Spleen (tissue), 11 donors: ENCODE measurements at regions not wholly inside any gene's neighbourhood (a gene's known extent, or its start where the extent isn't known, plus 50 kb on each side); places are given as distances from the start of the nearest gene placed in this dataset.
"Not testable (repeated sequence)": the region's sequence is repeated elsewhere in the genome, so short reads cannot be mapped to it uniquely, and the experiment has no call there.

Experiments
- DNase-seq: peaks from one replicate; pipeline ENCODE4 v3.0.0-alpha.2; 2020
- H3K27ac ChIP-seq, 8 donors: fragments of 200-600 bp; sonication (generic) in 7 of 8; 1 replicate in 4 of 8; 2 replicates in 4 of 8; pipeline versions ENCODE4 v1.5.0 to v1.8.0; 2016 to 2021; ENCODE audit warnings: inconsistent platforms in 4 of 8, mild to moderate bottlenecking in 4 of 8, moderate library complexity in 1 of 8
- H3K27me3 ChIP-seq, 7 donors: fragments of 200-600 bp; sonication (generic) in 6 of 7; replicated peaks in 1 of 7; 1 replicate in 4 of 7; 2 replicates in 3 of 7; pipeline versions ENCODE4 v1.5.0 to v1.8.0; 2016 to 2021; ENCODE audit warnings: inconsistent platforms in 3 of 7, mild to moderate bottlenecking in 1 of 7
- H3K36me3 ChIP-seq, 6 donors: fragments of 200-600 bp; sonication (generic) in 5 of 6; 1 replicate in 4 of 6; 2 replicates in 2 of 6; pipeline versions ENCODE4 v1.5.0 to v1.8.0; 2016 to 2021; ENCODE audit warnings: inconsistent platforms in 2 of 6
- H3K4me1 ChIP-seq, 6 donors: fragments of 200-600 bp; sonication (generic) in 5 of 6; 1 replicate in 3 of 6; 2 replicates in 3 of 6; pipeline versions ENCODE4 v1.5.0 to v1.8.0; 2016 to 2021; ENCODE audit warnings: inconsistent platforms in 3 of 6
- H3K4me3 ChIP-seq, 8 donors: fragments of 200-600 bp; sonication (generic) in 7 of 8; 1 replicate in 4 of 8; 2 replicates in 4 of 8; pipeline versions ENCODE4 v1.5.0 to v1.8.0; 2016 to 2021; ENCODE audit warnings: inconsistent platforms in 4 of 8, mild to moderate bottlenecking in 4 of 8, moderate library complexity in 2 of 8
- H3K9me3 ChIP-seq, 8 donors: fragments of 200-600 bp; sonication (generic) in 7 of 8; 1 replicate in 4 of 8; 2 replicates in 4 of 8; pipeline versions ENCODE4 v1.5.0 to v1.8.0; 2016 to 2021; ENCODE audit warnings: inconsistent platforms in 4 of 8
- CTCF ChIP-seq, 11 experiments: fragments of 200-600 bp in 7 of 11; fragments of 450-650 bp in 4 of 11; sonication (generic) in 4 of 11; IDR thresholded peaks in 8 of 11; conservative IDR thresholded peaks in 3 of 11; 1 replicate in 7 of 11; 2 replicates in 4 of 11; pipeline versions ENCODE4 v1.4.0 to v1.8.0; 2016 to 2021; ENCODE audit warnings: antibody characterized with exemption in 11 of 11, inconsistent platforms in 4 of 11, mild to moderate bottlenecking in 1 of 11
- POLR2A ChIP-seq, 3 donors: fragments of 450-650 bp; IDR thresholded peaks; one replicate each; pipeline ENCODE4 v1.5.1; 2017; ENCODE audit warnings: antibody characterized with exemption in 3 of 3, mild to moderate bottlenecking in 1 of 3
- POLR2AphosphoS5 ChIP-seq, 3 donors: sonication (generic); formaldehyde crosslinking; IDR thresholded peaks; one replicate each; pipeline ENCODE4 v1.5.1; 2017; ENCODE audit warnings: antibody characterized with exemption in 3 of 3
- WGBS, 5 donors: extraction: QIAGEN DNeasy Blood & Tissue Kit in 3 of 5; methylation state at CpG; one replicate each; pipeline versions ENCODE4 v1.1.5 to v1.1.7; 2013 to 2018; 5-methylcytosine and 5-hydroxymethylcytosine counted together
- intact Hi-C: fragments of 100-400 bp; cut with DNase I; formaldehyde crosslinking; loops from one replicate; pipeline ENCODE4 v1.15.0; 2023; ENCODE audit warnings: low total_unique reads
- donor health status: healthy with polysubstance abuse.
- donor health status: DM: no; HTN: no; CAD: no; lungs with moderate emphysema.
- donor health status: DM: no; HTN: no; CAD: no.
- donor health status: Bipolar disorder and iron deficiency.
- donor health status: healthy.
- donor health status: DM: no; HTN: no; CAD: no.
- donor health status: DM: yes; HTN: yes; CAD: no.

- DNase-seq = no peak
- H3K36me3 ChIP-seq = no peaks in the 10 kb centered on the region
- H3K4me1 ChIP-seq = no peaks in the 10 kb centered on the region
- H3K27me3 ChIP-seq = peaks cover 0 to 32% (median 0%) of the 10 kb centered on the region in 7 donors
- no peak for TF ChIP-seq CTCF (IDR thresholded peaks at IDR 0.05 in 8 of 11, conservative IDR thresholded peaks at IDR 0.05 in 3 of 11)
- no peak for TF ChIP-seq POLR2AphosphoS5 (IDR thresholded peaks at IDR 0.05)
- TF ChIP-seq POLR2A (IDR thresholded peaks at IDR 0.05) = no peak
- intact Hi-C loops = no loop called here
- peaks cover 0 to 12% (median 2%) of the 10 kb centered on the region in 8 donors for H3K9me3 ChIP-seq
- H3K4me3 ChIP-seq = no peak overlapping the region
- 71 to 86% (median 82%) methylated on average over 6 of the region's 6 CpGs for WGBS, 5 donors
- no peak overlapping the region for H3K27ac ChIP-seq
These were observed 56.1 kb upstream of the ALX4 start for GRCh38 chr11:44366026-44366425.

- no peak overlapping the region for H3K27ac ChIP-seq
- peaks cover 0 to 12% (median 2%) of the 10 kb centered on the region in 8 donors for H3K9me3 ChIP-seq
- H3K36me3 ChIP-seq = no peaks in the 10 kb centered on the region
- DNase-seq = no peak
- intact Hi-C loops = no loop called here
- TF ChIP-seq POLR2A (IDR thresholded peaks at IDR 0.05) (no peak), CTCF (IDR thresholded peaks at IDR 0.05 in 8 of 11, conservative IDR thresholded peaks at IDR 0.05 in 3 of 11) (no peak), POLR2AphosphoS5 (IDR thresholded peaks at IDR 0.05) (no peak)
- peaks cover 0 to 31% (median 0%) of the 10 kb centered on the region in 7 donors for H3K27me3 ChIP-seq
- WGBS, 5 donors = 57 to 77% (median 68%) methylated on average over 8 of the region's 8 CpGs
- no peaks in the 10 kb centered on the region for H3K4me1 ChIP-seq
- H3K4me3 ChIP-seq = no peak overlapping the region
These were observed 56.8 kb upstream of the ALX4 start for GRCh38 chr11:44366741-44367140.

- H3K4me1 ChIP-seq = no peaks in the 10 kb centered on the region
- TF ChIP-seq POLR2AphosphoS5 (IDR thresholded peaks at IDR 0.05) = no peak
- no peak for TF ChIP-seq POLR2A (IDR thresholded peaks at IDR 0.05)
- TF ChIP-seq CTCF (IDR thresholded peaks at IDR 0.05 in 8 of 11, conservative IDR thresholded peaks at IDR 0.05 in 3 of 11) = no peak
- WGBS, 5 donors = 67 to 100% (median 95%) methylated on average over 1 of the region's 1 CpG
- no peaks in the 10 kb centered on the region for H3K36me3 ChIP-seq
- H3K27me3 ChIP-seq = peaks cover 0 to 24% (median 0%) of the 10 kb centered on the region in 7 donors
- H3K4me3 ChIP-seq = no peak overlapping the region
- H3K27ac ChIP-seq = no peak overlapping the region
- peaks cover 0 to 12% (median 2%) of the 10 kb centered on the region in 8 donors for H3K9me3 ChIP-seq
- intact Hi-C loops = no loop called here
- DNase-seq = no peak
These were observed 57.5 kb upstream of the ALX4 start for GRCh38 chr11:44367452-44367851.

- no peaks in the 10 kb centered on the region for H3K36me3 ChIP-seq
- WGBS, 5 donors = 73 to 87% (median 86%) methylated on average over 2 of the region's 2 CpGs
- peaks cover 0 to 3% (median under 1%) of the 10 kb centered on the region in 8 donors for H3K9me3 ChIP-seq
- TF ChIP-seq POLR2A (IDR thresholded peaks at IDR 0.05) = no peak
- no peak for TF ChIP-seq CTCF (IDR thresholded peaks at IDR 0.05 in 8 of 11, conservative IDR thresholded peaks at IDR 0.05 in 3 of 11)
- no peak for TF ChIP-seq POLR2AphosphoS5 (IDR thresholded peaks at IDR 0.05)
- DNase-seq = no peak
- intact Hi-C loops = no loop called here
- no peak overlapping the region for H3K27ac ChIP-seq
- H3K4me1 ChIP-seq = no peaks in the 10 kb centered on the region
- no peak overlapping the region for H3K4me3 ChIP-seq
- peaks cover 0 to 20% (median 0%) of the 10 kb centered on the region in 7 donors for H3K27me3 ChIP-seq
These were observed 58.9 kb upstream of the ALX4 start for GRCh38 chr11:44368886-44369285.

GRCh38 chr11:44371042-44371441 lies 61.1 kb upstream of the ALX4 start:
- H3K27ac ChIP-seq, DNase-seq, H3K4me3 ChIP-seq, H3K9me3 ChIP-seq, H3K4me1 ChIP-seq, intact Hi-C loops, H3K27me3 ChIP-seq, H3K36me3 ChIP-seq: not testable (repeated sequence)
- WGBS, 5 donors = 68 to 84% (median 80%) methylated on average over 1 of the region's 1 CpG
